ENCODE measurements at regions not wholly inside any gene's neighbourhood (a gene's known extent, or its start where the extent isn't known, plus 50 kb on each side); places are given as distances from the start of the nearest gene placed in this dataset.

DNA sequence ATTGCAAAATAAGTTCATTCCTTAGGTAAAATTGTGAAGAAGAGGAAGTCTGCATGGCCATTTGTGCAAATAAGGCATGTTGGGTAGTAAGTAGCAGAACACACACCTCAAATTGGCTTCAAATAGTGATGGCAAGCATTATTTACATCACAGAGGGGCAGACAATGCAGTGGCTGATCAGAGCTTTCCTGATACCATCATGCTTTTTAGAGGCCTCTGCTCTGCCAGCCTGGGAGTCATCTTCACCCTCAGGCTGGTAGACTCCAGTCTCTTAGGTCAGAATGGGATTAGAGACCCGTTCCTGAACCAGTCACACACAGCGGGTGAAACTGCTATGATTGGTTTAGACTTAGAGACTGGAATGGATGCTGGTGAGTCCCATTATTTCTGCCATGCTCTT is 396.0 kb upstream of the MCTP2 start:
- Histone ChIP-seq H3K9ac (ENCODE audit: low read depth, low read length, poor library complexity, severe bottlenecking) (no peak overlapping the region), H3K9me2 (replicated peaks; ENCODE audit: low read depth, low read length) (no peaks in the 10 kb centered on the region), H3K4me1 (ENCODE audit: insufficient read depth, low read length, poor library complexity, severe bottlenecking) (no peaks in the 10 kb centered on the region), H2AFZ (ENCODE audit: low read length) (no peak overlapping the region), H3K79me2 (ENCODE audit: insufficient read depth, low read length) (no peaks in the 10 kb centered on the region), H4K20me1 (ENCODE audit: insufficient read depth, low read length, poor library complexity, severe bottlenecking) (no peaks in the 10 kb centered on the region), H3K27me3 (ENCODE audit: insufficient read depth, low read length, poor library complexity, severe bottlenecking) (no peaks in the 10 kb centered on the region), H3K4me3 (ENCODE audit: low read length, poor library complexity, severe bottlenecking) (no peak overlapping the region), H3F3A (ENCODE audit: low read depth) (no peaks in the 10 kb centered on the region), H3K36me3 (ENCODE audit: insufficient read depth, low read length) (no peaks in the 10 kb centered on the region), H3K4me2 (ENCODE audit: low read depth, low read length, poor library complexity, severe bottlenecking) (no peak overlapping the region), H3K9me3 (ENCODE audit: insufficient read depth, low read depth, low read length) (no peaks in the 10 kb centered on the region)
- TF ChIP-seq CTCF (conservative IDR thresholded peaks at IDR 0.05; ENCODE audit: low read length): no peak
- no peak for TF ChIP-seq EZH2phosphoT487 (IDR thresholded peaks at IDR 0.05; ENCODE audit: borderline replicate concordance)

DNA sequence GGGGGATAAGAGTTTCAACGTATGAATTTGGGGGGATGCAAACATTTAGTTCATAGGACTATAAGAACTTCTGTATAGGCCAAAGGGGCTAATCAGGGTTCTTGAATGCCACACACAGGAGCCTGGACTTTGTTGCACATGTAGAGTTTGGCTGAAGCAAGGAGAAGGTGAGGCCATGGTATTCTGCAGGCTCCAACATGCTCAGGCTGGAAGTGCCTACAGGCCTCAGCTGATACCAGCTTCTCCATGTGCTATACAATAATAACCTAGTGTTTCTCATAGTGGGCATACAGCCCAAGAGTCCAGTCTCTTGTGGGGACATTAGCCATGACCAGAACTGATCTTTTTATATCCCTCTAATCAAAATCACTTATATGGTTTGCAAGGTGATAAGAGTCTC is 399.7 kb upstream of the MCTP2 start:
- H3K4me3 ChIP-seq (ENCODE audit: low read length, poor library complexity, severe bottlenecking): no peak overlapping the region
- no peaks in the 10 kb centered on the region for H3K4me1 ChIP-seq (ENCODE audit: insufficient read depth, low read length, poor library complexity, severe bottlenecking)
- no peak overlapping the region for H2AFZ ChIP-seq (ENCODE audit: low read length)
- H3K4me2 ChIP-seq (ENCODE audit: low read depth, low read length, poor library complexity, severe bottlenecking): no peak overlapping the region
- no peaks in the 10 kb centered on the region for H3K36me3 ChIP-seq (ENCODE audit: insufficient read depth, low read length)
- no peaks in the 10 kb centered on the region for H3K9me3 ChIP-seq (ENCODE audit: insufficient read depth, low read depth, low read length)
- H3K27me3 ChIP-seq (ENCODE audit: insufficient read depth, low read length, poor library complexity, severe bottlenecking): no peaks in the 10 kb centered on the region
- no peaks in the 10 kb centered on the region for H3K9me2 ChIP-seq (replicated peaks; ENCODE audit: low read depth, low read length)
- H3K9ac ChIP-seq (ENCODE audit: low read depth, low read length, poor library complexity, severe bottlenecking): no peak overlapping the region
- TF ChIP-seq CTCF (conservative IDR thresholded peaks at IDR 0.05; ENCODE audit: low read length): no peak
- no peak for TF ChIP-seq EZH2phosphoT487 (IDR thresholded peaks at IDR 0.05; ENCODE audit: borderline replicate concordance)
- no peaks in the 10 kb centered on the region for H3F3A ChIP-seq (ENCODE audit: low read depth)
- H4K20me1 ChIP-seq (ENCODE audit: insufficient read depth, low read length, poor library complexity, severe bottlenecking): no peaks in the 10 kb centered on the region
- no peaks in the 10 kb centered on the region for H3K79me2 ChIP-seq (ENCODE audit: insufficient read depth, low read length)

DNA sequence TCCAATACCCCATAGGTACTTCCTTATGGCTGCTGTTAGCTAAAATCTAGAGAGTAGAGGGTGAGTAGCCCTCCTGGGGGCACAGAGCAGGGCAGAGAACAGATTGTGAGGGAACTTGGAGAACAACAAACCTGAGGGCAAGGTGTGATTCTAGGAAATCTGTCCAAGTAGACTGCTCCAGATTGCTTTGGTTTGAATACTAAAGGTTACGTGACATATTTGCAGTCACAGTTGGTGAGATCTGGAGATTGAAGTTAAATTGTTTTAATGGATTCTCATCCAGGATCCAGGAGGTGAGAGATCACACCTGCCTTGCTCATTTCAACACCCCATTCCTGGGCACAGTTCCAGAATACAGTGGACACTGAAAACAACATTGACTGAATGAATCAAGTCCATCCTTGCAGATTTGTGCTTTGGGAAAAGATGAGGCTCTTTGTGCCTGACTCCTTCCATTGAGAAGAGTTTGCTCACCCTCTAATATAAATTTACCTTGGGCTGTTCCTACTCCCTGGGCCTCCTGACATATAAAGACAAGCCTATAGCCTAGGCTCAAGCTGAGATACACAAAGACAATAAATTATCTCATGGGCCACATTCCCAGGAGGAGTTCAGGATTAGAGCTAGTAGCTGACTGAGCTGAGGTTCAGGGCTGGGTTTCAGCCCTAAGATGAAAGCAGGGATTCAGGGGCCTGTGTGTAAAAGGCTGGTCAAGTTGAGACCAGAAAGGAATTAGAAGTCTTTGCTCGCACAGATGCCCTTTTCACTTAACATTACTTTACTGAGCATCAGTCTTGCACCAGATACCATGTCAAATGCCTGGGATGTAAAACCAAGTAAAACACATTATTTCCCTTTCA is 400.9 kb upstream of the MCTP2 start:
- Histone ChIP-seq H3F3A (ENCODE audit: low read depth) (no peaks in the 10 kb centered on the region), H3K4me1 (ENCODE audit: insufficient read depth, low read length, poor library complexity, severe bottlenecking) (no peaks in the 10 kb centered on the region), H2AFZ (ENCODE audit: low read length) (no peak overlapping the region), H3K4me3 (ENCODE audit: low read length, poor library complexity, severe bottlenecking) (no peak overlapping the region), H3K27me3 (ENCODE audit: insufficient read depth, low read length, poor library complexity, severe bottlenecking) (no peaks in the 10 kb centered on the region), H4K20me1 (ENCODE audit: insufficient read depth, low read length, poor library complexity, severe bottlenecking) (no peaks in the 10 kb centered on the region), H3K9ac (ENCODE audit: low read depth, low read length, poor library complexity, severe bottlenecking) (no peak overlapping the region), H3K36me3 (ENCODE audit: insufficient read depth, low read length) (no peaks in the 10 kb centered on the region), H3K79me2 (ENCODE audit: insufficient read depth, low read length) (no peaks in the 10 kb centered on the region), H3K9me3 (ENCODE audit: insufficient read depth, low read depth, low read length) (no peaks in the 10 kb centered on the region), H3K4me2 (ENCODE audit: low read depth, low read length, poor library complexity, severe bottlenecking) (no peak overlapping the region), H3K9me2 (replicated peaks; ENCODE audit: low read depth, low read length) (no peaks in the 10 kb centered on the region)
- TF ChIP-seq CTCF (conservative IDR thresholded peaks at IDR 0.05; ENCODE audit: low read length): no peak
- TF ChIP-seq EZH2phosphoT487 (IDR thresholded peaks at IDR 0.05; ENCODE audit: borderline replicate concordance): no peak

Measured in Loucy (cell line).